ENCODE measurements at regions not wholly inside any gene's neighbourhood (a gene's known extent, or its start where the extent isn't known, plus 50 kb on each side); places are given as distances from the start of the nearest gene placed in this dataset.
"Not testable (repeated sequence)": the region's sequence is repeated elsewhere in the genome, so short reads cannot be mapped to it uniquely, and the experiment has no call there.

DNA sequence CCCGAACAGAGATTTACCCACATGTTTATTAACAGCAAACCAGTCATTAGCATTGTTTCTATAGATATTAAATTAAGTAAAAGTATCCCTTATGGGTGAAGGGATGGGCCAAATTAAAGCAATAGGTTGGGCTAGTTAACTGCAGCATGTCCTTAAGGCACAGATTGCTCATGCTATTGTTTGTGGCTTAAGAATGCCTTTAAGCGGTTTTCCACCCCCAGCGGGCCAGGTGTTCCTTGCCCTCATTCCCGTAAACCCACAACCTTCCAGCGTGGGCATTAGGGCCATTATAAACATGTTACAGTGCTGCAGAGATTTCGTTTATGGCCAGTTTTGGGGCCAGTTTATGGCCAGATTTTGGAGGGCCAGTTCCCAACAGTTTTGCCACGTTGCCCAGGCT, 245.3 kb upstream of the PROK2 start:
- not testable (repeated sequence) for DNase-seq (ENCODE audit: low read depth in 2 of 2)

- not testable (repeated sequence) for DNase-seq (ENCODE audit: low read depth in 2 of 2)
These were observed 243.8 kb upstream of the PROK2 start for GRCh38 chr3:72028726-72029125.

DNA sequence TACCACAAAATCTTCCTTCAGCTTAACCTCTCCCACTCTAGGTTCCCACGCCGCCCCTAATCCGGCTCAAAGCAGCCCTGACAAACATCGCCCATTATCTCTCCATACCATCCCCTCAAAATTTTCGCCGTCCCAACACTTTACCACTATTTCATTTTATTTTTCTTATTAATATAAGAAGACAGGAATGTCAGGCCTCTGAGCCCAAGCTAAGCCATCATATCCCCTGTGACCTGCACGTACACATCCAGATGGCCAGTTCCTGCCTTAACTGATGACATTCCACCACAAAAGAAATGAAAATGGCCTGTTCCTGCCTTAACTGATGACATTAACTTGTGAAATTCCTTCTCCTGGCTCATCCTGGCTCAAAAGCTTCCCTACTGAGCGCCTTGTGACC, 243.4 kb upstream of the PROK2 start:
- not testable (repeated sequence) for DNase-seq (ENCODE audit: low read depth in 2 of 2)

DNA sequence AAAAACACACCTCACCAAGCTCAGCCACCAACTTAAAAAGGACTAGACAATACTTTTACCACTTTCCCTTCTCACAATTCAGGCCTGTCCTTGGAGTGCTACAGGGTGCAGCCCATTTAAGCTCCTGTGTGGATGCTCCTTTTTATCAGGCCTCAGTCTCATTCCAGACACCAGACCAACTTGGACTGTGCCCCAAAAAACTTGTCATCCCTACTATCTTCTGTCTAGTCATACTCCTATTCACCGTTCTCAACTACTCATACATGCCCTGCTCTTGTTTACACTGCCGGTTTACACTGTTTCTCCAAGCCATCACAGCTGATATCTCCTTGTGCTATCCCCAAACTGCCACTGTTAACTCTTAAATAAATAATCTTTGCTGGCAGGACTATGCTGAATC, 242.8 kb upstream of the PROK2 start:
- not testable (repeated sequence) for DNase-seq (ENCODE audit: low read depth in 2 of 2)

DNA sequence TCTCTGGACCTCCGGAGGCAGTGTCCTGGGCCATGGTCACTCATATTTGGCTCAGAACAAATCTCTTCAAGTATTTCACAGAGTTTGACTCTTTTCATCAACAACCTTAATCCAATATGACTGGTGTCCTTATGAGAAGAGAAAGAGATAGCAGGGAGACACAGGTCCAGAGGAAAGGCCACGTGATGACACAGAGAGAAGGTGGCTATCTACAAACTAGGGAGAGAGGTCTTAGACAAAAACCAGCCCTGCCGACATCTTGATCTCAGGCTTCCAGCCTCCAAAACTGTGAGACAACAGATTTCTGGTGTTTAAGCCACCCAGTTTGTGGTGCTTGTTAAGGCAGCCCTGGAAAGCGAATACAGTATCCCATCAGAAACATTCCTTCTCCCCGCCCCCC, 237.1 kb upstream of the PROK2 start:
- no peak for DNase-seq (ENCODE audit: low read depth in 2 of 2)

GRCh38 chr3:72021531-72021930, 236.6 kb upstream of the PROK2 start:
- DNase-seq (ENCODE audit: low read depth in 2 of 2): no peak

DNA sequence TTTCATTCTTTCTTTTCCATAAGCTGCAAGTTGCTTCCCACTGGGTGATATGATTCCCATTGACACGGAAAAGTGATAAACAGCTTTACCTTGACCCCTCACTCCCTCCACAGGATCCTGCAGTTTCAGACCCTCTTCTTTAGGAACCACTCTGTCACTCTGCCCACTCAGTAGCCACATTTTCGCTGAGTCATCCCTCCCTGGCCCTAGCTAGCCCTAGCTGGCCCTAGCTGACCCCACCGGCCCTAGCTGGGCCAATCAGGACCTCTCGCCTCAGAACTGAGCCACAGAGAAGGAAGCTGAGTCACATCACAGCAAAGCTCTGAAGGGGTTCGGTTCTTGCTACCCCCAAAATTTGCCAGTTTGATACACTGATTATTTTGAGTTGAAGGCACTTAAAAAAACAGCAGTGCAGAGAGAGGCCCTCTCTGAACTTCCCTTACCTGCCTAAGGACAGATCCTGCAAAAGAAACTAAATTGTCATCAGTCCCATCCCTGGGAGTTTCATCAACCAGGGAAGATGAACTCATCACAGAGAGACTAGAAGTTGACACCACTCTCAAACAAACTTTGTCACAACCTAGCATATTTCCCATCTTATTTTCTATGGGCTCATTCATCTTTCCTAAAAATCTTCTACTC, 233.5 kb upstream of the PROK2 start:
- DNase-seq (ENCODE audit: low read depth in 2 of 2): no peak

DNA sequence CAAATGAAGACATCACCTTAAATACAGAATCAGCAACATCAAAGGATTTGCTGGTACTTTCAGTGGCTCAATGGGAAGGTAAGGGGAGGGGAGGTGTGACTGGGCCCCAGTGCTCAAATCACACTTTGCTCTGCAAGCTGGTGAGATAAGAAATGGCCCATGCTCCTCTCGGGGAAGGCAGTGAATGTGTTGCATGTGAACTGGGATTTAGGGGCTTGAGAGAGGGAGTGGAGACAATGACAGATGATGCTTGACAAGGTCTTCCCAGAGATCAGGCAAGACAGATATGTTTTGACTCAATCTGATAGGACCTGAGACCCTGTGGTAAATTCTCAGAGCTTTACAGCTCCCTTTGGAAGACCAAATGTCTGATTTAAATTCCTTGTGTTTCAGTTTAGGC, 233.0 kb upstream of the PROK2 start:
- DNase-seq (ENCODE audit: low read depth in 2 of 2): no peak

DNA sequence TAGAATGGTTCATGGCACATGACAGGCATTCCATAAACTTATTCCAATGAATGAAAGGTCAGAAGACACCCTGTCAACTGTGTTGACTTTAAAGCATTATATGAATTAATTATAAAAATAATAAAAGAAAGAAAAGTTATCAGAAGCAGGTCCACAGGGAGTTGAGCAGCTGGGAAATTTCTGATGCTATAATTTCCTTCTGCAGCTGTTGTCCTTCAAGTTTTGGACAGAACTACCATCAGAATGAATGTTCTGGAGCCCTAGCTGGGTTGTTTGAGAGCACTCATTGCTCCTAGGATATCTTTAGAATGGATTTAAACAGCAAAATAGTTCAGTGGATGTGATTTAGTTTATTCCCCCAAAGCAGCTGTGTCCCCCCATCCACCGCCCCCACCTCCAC, 232.4 kb upstream of the PROK2 start:
- DNase-seq (ENCODE audit: low read depth in 2 of 2): no peak

DNA sequence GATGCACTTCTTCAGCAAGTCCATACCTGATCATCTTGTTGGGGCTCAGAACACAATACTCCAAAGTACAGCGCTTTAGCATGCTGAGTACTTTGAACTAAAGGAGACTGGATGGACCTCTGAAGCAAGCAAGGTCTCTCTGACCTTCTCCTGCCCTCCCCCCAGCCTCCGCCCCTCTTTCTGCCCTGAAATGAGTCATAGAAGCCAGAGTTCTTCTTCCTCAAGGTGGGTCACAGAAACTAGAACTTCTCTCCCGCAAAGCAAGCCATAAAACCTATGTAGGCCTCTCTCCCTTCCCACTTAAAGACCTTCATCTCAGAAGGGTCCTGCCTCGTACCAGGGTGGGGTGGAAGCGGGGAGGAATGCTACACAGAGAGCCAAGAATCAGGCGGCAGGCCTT, 230.5 kb upstream of the PROK2 start:
- DNase-seq (ENCODE audit: low read depth in 2 of 2): no peak

GRCh38 chr3:72013084-72013483, 228.1 kb upstream of the PROK2 start:
- DNase-seq (ENCODE audit: low read depth in 2 of 2): no peak

- no peak for DNase-seq (ENCODE audit: low read depth in 2 of 2)
These were observed 227.4 kb upstream of the PROK2 start for GRCh38 chr3:72012363-72012762.

DNA sequence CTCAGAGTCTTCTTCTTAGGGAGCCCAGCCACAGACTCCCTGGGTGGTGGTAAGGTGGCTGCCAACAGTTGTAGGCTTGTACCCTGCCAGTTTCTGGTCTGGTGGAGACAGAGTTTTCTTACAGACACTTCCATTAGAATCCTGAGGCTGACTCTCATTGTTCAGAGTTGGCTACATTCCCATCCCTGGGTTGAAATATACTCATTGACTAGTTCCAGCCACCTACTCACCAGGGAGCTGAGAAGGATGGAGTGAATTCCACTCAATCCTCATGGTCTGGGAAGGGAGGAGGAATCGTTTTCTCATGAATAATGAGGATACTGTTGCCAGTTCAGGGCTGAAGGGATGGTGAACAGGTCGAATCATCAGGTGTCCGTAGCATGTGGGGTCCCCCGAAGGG, 226.5 kb upstream of the PROK2 start:
- no peak for DNase-seq (ENCODE audit: low read depth in 2 of 2)

DNA sequence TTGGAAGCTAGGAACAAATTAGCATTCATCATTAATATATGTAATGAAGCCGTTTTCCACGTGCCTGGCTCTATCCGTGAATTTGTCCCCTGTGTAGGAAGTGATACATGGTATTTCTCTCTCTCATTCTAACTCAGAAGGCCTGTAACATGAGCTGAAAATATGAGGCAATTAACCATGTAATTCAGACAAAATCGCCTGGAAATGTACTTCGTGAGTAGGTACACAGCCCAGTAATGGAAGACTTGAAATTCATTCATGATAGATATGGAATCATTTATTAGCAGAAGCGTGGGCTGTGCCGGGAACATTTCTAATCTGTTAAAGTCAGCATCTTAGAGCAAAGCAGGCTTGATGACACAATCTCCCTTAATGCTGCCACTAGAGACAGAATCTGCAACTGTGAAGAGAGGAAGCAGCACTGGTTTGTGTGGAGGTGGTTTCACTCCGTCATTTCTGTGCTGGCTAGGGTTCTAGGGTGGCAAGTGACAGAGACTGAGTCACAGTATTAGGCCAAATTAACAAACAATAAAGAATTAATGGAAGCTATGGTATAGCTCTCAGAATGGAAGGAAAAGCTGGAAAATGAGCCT, 225.0 kb upstream of the PROK2 start:
- DNase-seq (ENCODE audit: low read depth in 2 of 2): no peak

- DNase-seq (ENCODE audit: low read depth in 2 of 2): no peak
These were observed 223.5 kb upstream of the PROK2 start for GRCh38 chr3:72008226-72008996.

DNA sequence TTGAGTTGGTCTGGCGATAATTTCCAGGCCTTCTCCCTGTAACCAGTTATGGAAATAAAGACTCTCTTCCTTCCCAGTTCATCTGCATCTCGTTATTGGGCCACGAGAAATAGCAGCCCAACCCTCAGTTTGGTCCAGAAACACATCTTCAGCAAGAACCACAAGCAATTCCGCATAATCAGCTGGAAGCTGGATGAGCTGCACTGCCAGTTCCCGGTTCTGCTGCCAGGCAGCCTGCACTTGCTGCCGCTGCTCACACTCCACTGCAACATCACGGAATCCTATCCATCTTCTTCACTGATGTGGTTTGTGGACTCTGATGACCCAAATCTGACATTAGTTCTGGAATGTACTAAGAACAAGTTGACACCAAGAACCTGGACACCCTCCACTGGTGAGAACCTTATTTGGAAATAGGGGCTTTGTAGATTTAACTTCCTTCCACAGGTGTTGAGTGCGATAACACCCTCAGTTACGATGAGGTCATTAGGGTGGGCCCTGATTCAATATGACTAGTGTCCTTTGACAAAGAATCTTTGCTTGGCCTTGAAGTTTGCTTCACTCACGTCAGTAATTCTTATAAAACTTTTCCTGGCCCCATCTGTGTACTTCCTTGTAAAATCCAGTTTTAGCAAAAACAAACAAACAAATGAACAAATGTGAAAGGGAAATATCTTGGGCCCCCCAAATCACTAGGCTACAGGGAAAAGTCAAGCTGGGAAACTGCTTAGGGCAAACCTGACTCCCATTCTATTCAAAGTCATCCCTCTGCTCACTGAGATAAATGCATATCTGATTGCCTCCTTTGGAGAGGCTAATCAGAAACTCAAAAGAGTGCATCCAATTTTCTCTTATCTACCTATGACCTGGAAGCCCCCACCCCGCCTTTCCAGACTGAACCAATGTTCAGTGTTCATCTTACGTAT, 221.9 kb upstream of the PROK2 start:
- no peak for DNase-seq (ENCODE audit: low read depth in 2 of 2)

GRCh38 chr3:72004749-72005292, 219.9 kb upstream of the PROK2 start:
- DNase-seq (ENCODE audit: low read depth in 2 of 2): no peak

GRCh38 chr3:72003936-72004335, 219.0 kb upstream of the PROK2 start:
- no peak for DNase-seq (ENCODE audit: low read depth in 2 of 2)

- DNase-seq (ENCODE audit: low read depth in 2 of 2): no peak
These were observed 216.8 kb upstream of the PROK2 start for GRCh38 chr3:72001758-72002157.

DNA sequence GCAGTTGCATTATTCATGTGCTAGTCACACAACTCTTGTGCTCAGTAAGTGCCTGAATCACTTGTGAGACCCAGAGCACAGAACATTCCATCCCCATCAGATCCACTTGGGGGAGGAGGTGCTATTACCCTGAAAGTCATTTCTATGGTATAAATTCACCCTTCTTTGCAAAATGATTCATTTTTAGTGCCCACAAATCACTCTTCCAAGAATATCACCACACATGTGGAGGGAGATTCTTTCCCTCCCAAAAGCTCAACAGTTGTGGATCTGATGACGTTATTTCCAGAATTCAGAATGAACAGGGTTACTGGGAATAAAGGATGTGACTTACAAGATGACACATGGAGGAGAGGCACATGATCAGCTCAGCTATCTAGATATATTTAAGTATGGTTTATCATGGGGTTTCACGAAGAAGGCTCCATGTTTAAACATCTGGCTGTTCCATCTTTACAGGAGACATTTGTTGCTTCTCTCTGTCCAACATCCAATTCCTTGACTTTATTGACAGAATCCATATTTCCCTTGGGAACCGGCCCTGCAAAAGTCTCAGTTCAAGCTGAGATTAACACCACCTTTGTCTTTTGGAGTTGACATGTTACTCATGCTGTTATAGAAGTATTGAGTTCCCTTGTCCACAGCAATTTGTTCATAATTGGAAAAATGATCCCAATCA, 214.2 kb upstream of the PROK2 start:
- DNase-seq (ENCODE audit: low read depth in 2 of 2): no peak

DNA sequence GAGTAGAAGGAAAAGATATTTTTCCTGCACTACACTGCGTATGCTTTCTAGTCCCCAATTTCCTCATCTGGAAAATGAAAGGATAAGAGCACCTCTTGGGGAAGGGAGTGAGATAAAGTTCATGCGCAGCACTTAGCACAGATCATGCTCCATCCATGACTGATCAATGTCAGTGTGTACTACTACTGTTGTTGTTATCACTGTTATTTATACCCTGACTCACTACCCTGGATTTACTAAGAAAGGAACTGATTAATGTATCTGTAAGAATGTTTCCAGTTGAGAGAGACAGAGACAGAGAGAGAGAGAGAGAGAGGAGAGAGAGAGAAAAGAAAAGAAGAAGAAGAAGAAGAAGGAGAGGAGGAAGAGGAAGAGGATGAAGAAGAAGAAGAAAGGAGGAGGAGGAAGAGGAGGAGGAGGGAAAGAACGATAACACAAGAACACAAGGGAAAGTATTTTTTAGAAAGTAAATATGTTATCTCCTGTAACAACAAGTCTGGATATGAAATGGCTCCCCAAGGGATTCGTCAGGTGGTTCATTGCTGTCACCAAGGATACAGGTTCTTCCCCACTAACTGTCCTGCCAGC, 212.2 kb upstream of the PROK2 start:
- no peak for DNase-seq (ENCODE audit: low read depth in 2 of 2)

Data from stimulated activated CD8-positive, alpha-beta memory T cell treated with anti-CD3 and anti-CD28 coated beads, Interleukin-2, amount 100 ng/mL, for 1 hour (primary cell).